HG02678 (cell line): ENCODE measurements at regions not wholly inside any gene's neighbourhood (a gene's known extent, or its start where the extent isn't known, plus 50 kb on each side); places are given as distances from the start of the nearest gene placed in this dataset.
"Not testable (repeated sequence)": the region's sequence is repeated elsewhere in the genome, so short reads cannot be mapped to it uniquely, and the experiment has no call there.

Experiments
- ATAC-seq: cut with Tn5 transposase; IDR thresholded peaks from one replicate; pipeline ENCODE4 v1.9.1; 2021; ENCODE audit warnings: mild to moderate bottlenecking, moderate library complexity; ENCODE audit not compliant: unreplicated experiment

GRCh38 chr3:197431346-197431910 lies 124.3 kb downstream of the BDH1 start:
- no peak for ATAC-seq

GRCh38 chr3:197430934-197431333 lies 124.8 kb downstream of the BDH1 start:
- no peak for ATAC-seq

- no peak for ATAC-seq
Measured at GRCh38 chr3:197430502-197430901, 125.3 kb downstream of the BDH1 start.

GRCh38 chr3:197428952-197429351 lies 126.8 kb downstream of the BDH1 start:
- no peak for ATAC-seq

GRCh38 chr3:197428117-197428801 lies 127.5 kb downstream of the BDH1 start:
- no peak for ATAC-seq

- no peak for ATAC-seq
Measured at GRCh38 chr3:197427021-197427420, 128.6 kb upstream of the DLG1 start.

GRCh38 chr3:197426121-197426566 lies 127.7 kb upstream of the DLG1 start:
- ATAC-seq: no peak

GRCh38 chr3:197425485-197426120 lies 127.2 kb upstream of the DLG1 start:
- ATAC-seq: no peak

GRCh38 chr3:197424674-197425484 lies 126.5 kb upstream of the DLG1 start:
- ATAC-seq: no peak

GRCh38 chr3:197424266-197424665 lies 125.9 kb upstream of the DLG1 start:
- ATAC-seq: no peak

GRCh38 chr3:197423376-197423775 lies 125.0 kb upstream of the DLG1 start:
- ATAC-seq: no peak

- no peak for ATAC-seq
Measured at GRCh38 chr3:197422506-197422905, 124.1 kb upstream of the DLG1 start.

GRCh38 chr3:197421021-197421420 lies 122.6 kb upstream of the DLG1 start:
- ATAC-seq: no peak

- ATAC-seq: no peak
Measured at GRCh38 chr3:197420566-197420965, 122.2 kb upstream of the DLG1 start.

GRCh38 chr3:197420115-197420514 lies 121.7 kb upstream of the DLG1 start:
- no peak for ATAC-seq

- ATAC-seq: no peak
Measured at GRCh38 chr3:197419696-197420095, 121.3 kb upstream of the DLG1 start.

- no peak for ATAC-seq
Measured at GRCh38 chr3:197417911-197418618, 119.7 kb upstream of the DLG1 start.

- ATAC-seq: no peak
Measured at GRCh38 chr3:197417441-197417840, 119.0 kb upstream of the DLG1 start.

GRCh38 chr3:197411899-197412298 lies 113.5 kb upstream of the DLG1 start:
- not testable (repeated sequence) for ATAC-seq

GRCh38 chr3:197410170-197410569 lies 111.8 kb upstream of the DLG1 start:
- not testable (repeated sequence) for ATAC-seq
